ENCODE measurements at regions not wholly inside any gene's neighbourhood (a gene's known extent, or its start where the extent isn't known, plus 50 kb on each side); places are given as distances from the start of the nearest gene placed in this dataset.

GRCh38 chr5:9692576-9692975 is 62.4 kb upstream of the TAS2R1 start:
- Histone ChIP-seq H3K79me2 (ENCODE audit: insufficient read depth, low read depth, low read length) (no peaks in the 10 kb centered on the region), H3K9me3 (ENCODE audit: low read length) (no peaks in the 10 kb centered on the region), H3K4me2 (ENCODE audit: low read length) (no peak overlapping the region), H4K20me1 (ENCODE audit: insufficient read depth, low read length) (no peaks in the 10 kb centered on the region), H3K4me1 (ENCODE audit: insufficient read depth, low read length, poor library complexity, severe bottlenecking) (no peaks in the 10 kb centered on the region), H3K36me3 (ENCODE audit: insufficient read depth, low read length) (no peaks in the 10 kb centered on the region), H3K9me2 (ENCODE audit: insufficient read depth, low read length) (no peaks in the 10 kb centered on the region), H2AFZ (ENCODE audit: low read length) (no peak overlapping the region), H3K27ac (ENCODE audit: low read depth, low read length, poor library complexity, severe bottlenecking) (no peak overlapping the region), H3K4me3 (ENCODE audit: low read depth, low read length, poor library complexity, severe bottlenecking) (no peak overlapping the region)
- BruUV-seq (replicated peaks): no TSS peak
- POLR2A ChIA-PET: no interaction called here
- intact Hi-C loops (cut with micrococcal nuclease; ENCODE audit: unreplicated experiment): no loop called here
- CTCF ChIA-PET (ENCODE audit: unreplicated experiment): interaction anchor here (0.6 kb wide), 1 partner anchor 232 kb away, joined by 3 read pairs; no protein-coding TSS in a partner anchor
- no peak for DNase-seq (ENCODE audit: low spot score)
- TF ChIP-seq EZH2phosphoT487 (IDR thresholded peaks at IDR 0.05; ENCODE audit: borderline replicate concordance, low read depth, low read length) (no peak), CTCF (conservative IDR thresholded peaks at IDR 0.05; ENCODE audit: low read length) (no peak)

- H2AFZ ChIP-seq (ENCODE audit: low read length): no peak overlapping the region
- intact Hi-C loops (cut with micrococcal nuclease; ENCODE audit: unreplicated experiment): no loop called here
- H4K20me1 ChIP-seq (ENCODE audit: insufficient read depth, low read length): no peaks in the 10 kb centered on the region
- no peaks in the 10 kb centered on the region for H3K9me3 ChIP-seq (ENCODE audit: low read length)
- no peaks in the 10 kb centered on the region for H3K4me1 ChIP-seq (ENCODE audit: insufficient read depth, low read length, poor library complexity, severe bottlenecking)
- no peak overlapping the region for H3K4me3 ChIP-seq (ENCODE audit: low read depth, low read length, poor library complexity, severe bottlenecking)
- no peak overlapping the region for H3K27ac ChIP-seq (ENCODE audit: low read depth, low read length, poor library complexity, severe bottlenecking)
- ChIA-PET POLR2A (no interaction called here), CTCF (ENCODE audit: unreplicated experiment) (no interaction called here)
- TF ChIP-seq EZH2phosphoT487 (IDR thresholded peaks at IDR 0.05; ENCODE audit: borderline replicate concordance, low read depth, low read length): no peak
- TF ChIP-seq CTCF (conservative IDR thresholded peaks at IDR 0.05; ENCODE audit: low read length): no peak
- H3K4me2 ChIP-seq (ENCODE audit: low read length): no peak overlapping the region
- no peaks in the 10 kb centered on the region for H3K36me3 ChIP-seq (ENCODE audit: insufficient read depth, low read length)
- no peak for DNase-seq (ENCODE audit: low spot score)
- no peaks in the 10 kb centered on the region for H3K9me2 ChIP-seq (ENCODE audit: insufficient read depth, low read length)
- H3K79me2 ChIP-seq (ENCODE audit: insufficient read depth, low read depth, low read length): no peaks in the 10 kb centered on the region
- BruUV-seq (replicated peaks): no TSS peak
These were observed 61.1 kb upstream of the TAS2R1 start for GRCh38 chr5:9691261-9691660.

- H3K9me3 ChIP-seq (ENCODE audit: low read length): no peaks in the 10 kb centered on the region
- no peak overlapping the region for H2AFZ ChIP-seq (ENCODE audit: low read length)
- H3K4me2 ChIP-seq (ENCODE audit: low read length): no peak overlapping the region
- no peaks in the 10 kb centered on the region for H4K20me1 ChIP-seq (ENCODE audit: insufficient read depth, low read length)
- no peaks in the 10 kb centered on the region for H3K36me3 ChIP-seq (ENCODE audit: insufficient read depth, low read length)
- BruUV-seq (replicated peaks): no TSS peak
- CTCF ChIA-PET (ENCODE audit: unreplicated experiment): no interaction called here
- H3K9me2 ChIP-seq (ENCODE audit: insufficient read depth, low read length): no peaks in the 10 kb centered on the region
- POLR2A ChIA-PET: no interaction called here
- H3K4me3 ChIP-seq (ENCODE audit: low read depth, low read length, poor library complexity, severe bottlenecking): no peak overlapping the region
- intact Hi-C loops (cut with micrococcal nuclease; ENCODE audit: unreplicated experiment): no loop called here
- no peak for DNase-seq (ENCODE audit: low spot score)
- no peaks in the 10 kb centered on the region for H3K4me1 ChIP-seq (ENCODE audit: insufficient read depth, low read length, poor library complexity, severe bottlenecking)
- TF ChIP-seq EZH2phosphoT487 (IDR thresholded peaks at IDR 0.05; ENCODE audit: borderline replicate concordance, low read depth, low read length) (no peak), CTCF (conservative IDR thresholded peaks at IDR 0.05; ENCODE audit: low read length) (no peak)
- H3K27ac ChIP-seq (ENCODE audit: low read depth, low read length, poor library complexity, severe bottlenecking): no peak overlapping the region
- H3K79me2 ChIP-seq (ENCODE audit: insufficient read depth, low read depth, low read length): no peaks in the 10 kb centered on the region
These were observed 60.6 kb upstream of the TAS2R1 start for GRCh38 chr5:9690751-9691150.
